ENCODE measurements at regions not wholly inside any gene's neighbourhood (a gene's known extent, or its start where the extent isn't known, plus 50 kb on each side); places are given as distances from the start of the nearest gene placed in this dataset.

- no peak for TF ChIP-seq CTCF (IDR thresholded peaks at IDR 0.05)
- H3K4me3 ChIP-seq, result no peak overlapping the region
Measured at GRCh38 chr6:156707818-156708217, 69.4 kb upstream of the ARID1B start.

GRCh38 chr6:156703719-156704118 is 73.5 kb upstream of the ARID1B start:
- Histone ChIP-seq H3K36me3 (no peaks in the 10 kb centered on the region), H3K27ac (no peak overlapping the region), H3K9me3 (no peaks in the 10 kb centered on the region), H3K27me3 (replicated peaks; ENCODE audit: insufficient read depth) (no peaks in the 10 kb centered on the region), H3K4me1 (ENCODE audit: control insufficient read depth in 1 of 2, low read depth in 2 of 2) (peaks cover 0 to 8% of the 10 kb centered on the region in 2 donors), H3K4me3 (no peak overlapping the region)
- ATAC-seq (ENCODE audit: insufficient number of reproducible peaks, low FRiP score, low read depth) (no peak), DNase-seq (ENCODE audit: low spot score) (no peak)
- TF ChIP-seq CTCF (IDR thresholded peaks at IDR 0.05), result no peak

More at GRCh38 chr6:156707818-156708217, 69.4 kb upstream of the ARID1B start:
- Histone ChIP-seq H3K9me3 (no peaks in the 10 kb centered on the region), H3K27me3 (replicated peaks; ENCODE audit: insufficient read depth) (no peaks in the 10 kb centered on the region), H3K36me3 (no peaks in the 10 kb centered on the region), H3K27ac (no peak overlapping the region), H3K4me1 (ENCODE audit: control insufficient read depth in 1 of 2, low read depth in 2 of 2) (no peaks in the 10 kb centered on the region)
- ATAC-seq (ENCODE audit: insufficient number of reproducible peaks, low FRiP score, low read depth), result no peak
- DNase-seq (ENCODE audit: low spot score), result no peak

GRCh38 chr6:156701966-156702365 is 75.2 kb upstream of the ARID1B start:
- no peaks in the 10 kb centered on the region for H3K36me3 ChIP-seq
- no peak overlapping the region for H3K4me3 ChIP-seq
- no peak for TF ChIP-seq CTCF (IDR thresholded peaks at IDR 0.05)
- peaks cover 0 to 8% of the 10 kb centered on the region in 2 donors for H3K4me1 ChIP-seq (ENCODE audit: control insufficient read depth in 1 of 2, low read depth in 2 of 2)
- no peaks in the 10 kb centered on the region for H3K27me3 ChIP-seq (replicated peaks; ENCODE audit: insufficient read depth)
- H3K9me3 ChIP-seq, result no peaks in the 10 kb centered on the region
- no peak overlapping the region for H3K27ac ChIP-seq
- DNase-seq (ENCODE audit: low spot score), result no peak
- ATAC-seq (ENCODE audit: insufficient number of reproducible peaks, low FRiP score, low read depth), result no peak

GRCh38 chr6:156700440-156701057 is 76.6 kb upstream of the ARID1B start:
- ATAC-seq (ENCODE audit: insufficient number of reproducible peaks, low FRiP score, low read depth) (no peak), DNase-seq (ENCODE audit: low spot score) (no peak)
- peaks cover 0 to 8% of the 10 kb centered on the region in 2 donors for H3K4me1 ChIP-seq (ENCODE audit: control insufficient read depth in 1 of 2, low read depth in 2 of 2)
- H3K27ac ChIP-seq, result no peak overlapping the region
- TF ChIP-seq CTCF (IDR thresholded peaks at IDR 0.05), result no peak
- no peaks in the 10 kb centered on the region for H3K36me3 ChIP-seq
- no peaks in the 10 kb centered on the region for H3K27me3 ChIP-seq (replicated peaks; ENCODE audit: insufficient read depth)
- H3K4me3 ChIP-seq, result no peak overlapping the region
- H3K9me3 ChIP-seq, result no peaks in the 10 kb centered on the region

- ATAC-seq (ENCODE audit: insufficient number of reproducible peaks, low FRiP score, low read depth), result no peak
- no peak for TF ChIP-seq CTCF (IDR thresholded peaks at IDR 0.05)
Measured at GRCh38 chr6:156699935-156700334, 77.2 kb upstream of the ARID1B start.

More at GRCh38 chr6:156699935-156700334, 77.2 kb upstream of the ARID1B start:
- no peak for DNase-seq (ENCODE audit: low spot score)
- peaks cover 0 to 8% of the 10 kb centered on the region in 2 donors for H3K4me1 ChIP-seq (ENCODE audit: control insufficient read depth in 1 of 2, low read depth in 2 of 2)
- H3K4me3 ChIP-seq, result no peak overlapping the region
- H3K9me3 ChIP-seq, result no peaks in the 10 kb centered on the region
- no peak overlapping the region for H3K27ac ChIP-seq
- H3K27me3 ChIP-seq (replicated peaks; ENCODE audit: insufficient read depth), result no peaks in the 10 kb centered on the region
- H3K36me3 ChIP-seq, result no peaks in the 10 kb centered on the region

Data from thoracic aorta (tissue), 2 donors.